ENCODE measurements at regions not wholly inside any gene's neighbourhood (a gene's known extent, or its start where the extent isn't known, plus 50 kb on each side); places are given as distances from the start of the nearest gene placed in this dataset.

DNA sequence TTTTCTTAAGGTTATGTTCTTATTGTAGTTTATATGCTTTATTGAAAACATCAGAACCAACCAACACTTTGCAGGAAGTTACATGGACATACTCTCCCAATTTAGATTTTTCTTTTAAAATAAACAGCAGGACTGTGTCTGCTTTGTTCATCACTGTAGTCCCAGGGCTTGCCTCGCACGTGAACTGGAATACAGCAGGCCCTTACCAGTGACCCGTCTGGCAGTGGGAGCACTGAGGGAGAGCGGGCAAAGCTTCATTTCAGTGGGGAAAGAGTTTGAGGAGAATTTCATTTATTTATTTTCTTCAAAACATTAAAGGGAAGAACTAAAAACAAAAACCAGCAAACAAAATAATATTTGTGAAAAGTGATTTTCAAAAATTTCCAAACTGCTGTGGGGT, 230.8 kb downstream of the PAX1 start:
- no peak overlapping the region for H3K4me3 ChIP-seq
- no peak overlapping the region for H3K9ac ChIP-seq (ENCODE audit: insufficient read depth in 1 of 2, low read length in 2 of 2)
- ATAC-seq (ENCODE audit: insufficient read depth, low FRiP score) (no peak), DNase-seq (no peak)
- no peaks in the 10 kb centered on the region for H3K4me1 ChIP-seq (ENCODE audit: control insufficient read depth in 5 of 5, insufficient read depth in 5 of 5, low read length in 5 of 5)
- no peaks in the 10 kb centered on the region for H3K36me3 ChIP-seq (ENCODE audit: control insufficient read depth in 4 of 4, insufficient read depth in 4 of 4, low read length in 4 of 4)
- H3K27ac ChIP-seq (ENCODE audit: low read depth in 1 of 2, low read length in 1 of 2), result no peak overlapping the region
- H3K27me3 ChIP-seq (ENCODE audit: control insufficient read depth in 3 of 3, insufficient read depth in 3 of 3, low read length in 2 of 3), result no peaks in the 10 kb centered on the region
- H3K9me3 ChIP-seq (ENCODE audit: control insufficient read depth in 4 of 4, insufficient read depth in 3 of 4, low read length in 3 of 4), result peaks cover 0 to 3% (median 0%) of the 10 kb centered on the region in 4 donors
- TF ChIP-seq, protein P1, sequence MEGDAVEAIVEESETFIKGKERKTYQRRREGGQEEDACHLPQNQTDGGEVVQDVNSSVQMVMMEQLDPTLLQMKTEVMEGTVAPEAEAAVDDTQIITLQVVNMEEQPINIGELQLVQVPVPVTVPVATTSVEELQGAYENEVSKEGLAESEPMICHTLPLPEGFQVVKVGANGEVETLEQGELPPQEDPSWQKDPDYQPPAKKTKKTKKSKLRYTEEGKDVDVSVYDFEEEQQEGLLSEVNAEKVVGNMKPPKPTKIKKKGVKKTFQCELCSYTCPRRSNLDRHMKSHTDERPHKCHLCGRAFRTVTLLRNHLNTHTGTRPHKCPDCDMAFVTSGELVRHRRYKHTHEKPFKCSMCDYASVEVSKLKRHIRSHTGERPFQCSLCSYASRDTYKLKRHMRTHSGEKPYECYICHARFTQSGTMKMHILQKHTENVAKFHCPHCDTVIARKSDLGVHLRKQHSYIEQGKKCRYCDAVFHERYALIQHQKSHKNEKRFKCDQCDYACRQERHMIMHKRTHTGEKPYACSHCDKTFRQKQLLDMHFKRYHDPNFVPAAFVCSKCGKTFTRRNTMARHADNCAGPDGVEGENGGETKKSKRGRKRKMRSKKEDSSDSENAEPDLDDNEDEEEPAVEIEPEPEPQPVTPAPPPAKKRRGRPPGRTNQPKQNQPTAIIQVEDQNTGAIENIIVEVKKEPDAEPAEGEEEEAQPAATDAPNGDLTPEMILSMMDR (IDR thresholded peaks at IDR 0.05; ENCODE audit: control extremely low read depth, extremely low read depth), result no peak
- WGBS, 2 donors, result 66 to 70% methylated on average over 4 of the region's 4 CpGs

DNA sequence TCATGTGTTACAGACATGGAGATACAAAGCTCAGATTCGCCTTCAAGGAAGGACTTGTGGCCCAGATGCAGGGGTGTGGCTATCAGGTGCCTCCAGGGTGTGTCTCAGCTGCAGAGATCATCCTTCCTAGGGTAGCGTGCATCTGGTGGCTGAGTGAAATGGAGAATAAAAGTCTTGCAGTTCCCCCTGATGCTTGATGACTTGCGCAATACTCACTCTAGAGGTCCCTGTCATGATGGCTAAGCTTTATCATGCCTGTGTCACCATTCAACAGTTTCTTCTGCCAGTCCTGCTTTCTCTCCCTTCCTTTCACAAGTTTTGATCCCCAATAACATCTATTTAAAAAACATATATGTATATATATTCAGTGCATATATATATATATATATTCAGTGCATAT, 228.1 kb downstream of the PAX1 start:
- no peaks in the 10 kb centered on the region for H3K4me1 ChIP-seq (ENCODE audit: control insufficient read depth in 5 of 5, insufficient read depth in 5 of 5, low read length in 5 of 5)
- 89 to 94% methylated on average over 3 of the region's 3 CpGs for WGBS, 2 donors
- ATAC-seq (ENCODE audit: insufficient read depth, low FRiP score), result no peak
- no peaks in the 10 kb centered on the region for H3K27me3 ChIP-seq (ENCODE audit: control insufficient read depth in 3 of 3, insufficient read depth in 3 of 3, low read length in 2 of 3)
- H3K27ac ChIP-seq (ENCODE audit: low read depth in 1 of 2, low read length in 1 of 2), result no peak overlapping the region
- TF ChIP-seq, protein P1 (IDR thresholded peaks at IDR 0.05; ENCODE audit: control extremely low read depth, extremely low read depth), result no peak
- H3K9ac ChIP-seq (ENCODE audit: insufficient read depth in 1 of 2, low read length in 2 of 2), result no peak overlapping the region
- H3K36me3 ChIP-seq (ENCODE audit: control insufficient read depth in 4 of 4, insufficient read depth in 4 of 4, low read length in 4 of 4), result no peaks in the 10 kb centered on the region
- no peak overlapping the region for H3K4me3 ChIP-seq
- no peak for DNase-seq
- H3K9me3 ChIP-seq (ENCODE audit: control insufficient read depth in 4 of 4, insufficient read depth in 3 of 4, low read length in 3 of 4), result no peaks in the 10 kb centered on the region

DNA sequence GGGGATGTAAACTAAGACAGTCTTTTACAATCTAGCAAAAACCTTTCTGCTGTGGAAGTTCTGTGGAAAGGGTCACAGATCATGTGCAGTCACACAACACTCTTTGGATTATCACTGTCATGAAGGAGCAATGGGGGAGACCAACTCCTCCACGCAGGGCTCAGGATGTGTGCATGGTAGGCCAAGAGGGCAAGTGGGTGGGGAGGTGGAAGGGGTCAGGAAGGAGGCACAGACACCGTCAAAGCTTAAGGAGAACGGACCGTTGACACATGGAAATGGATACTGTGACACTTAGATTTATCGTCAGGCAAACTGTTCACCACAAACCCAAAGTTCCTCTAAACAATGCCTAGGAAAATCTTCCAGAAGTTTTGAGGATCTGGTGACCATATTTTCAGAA, 215.8 kb downstream of the PAX1 start:
- Histone ChIP-seq H3K9me3 (ENCODE audit: control insufficient read depth in 4 of 4, insufficient read depth in 3 of 4, low read length in 3 of 4) (peaks cover 0 to 3% (median 0%) of the 10 kb centered on the region in 4 donors), H3K27me3 (ENCODE audit: control insufficient read depth in 3 of 3, insufficient read depth in 3 of 3, low read length in 2 of 3) (no peaks in the 10 kb centered on the region), H3K9ac (ENCODE audit: insufficient read depth in 1 of 2, low read length in 2 of 2) (no peak overlapping the region), H3K4me3 (no peak overlapping the region), H3K36me3 (ENCODE audit: control insufficient read depth in 4 of 4, insufficient read depth in 4 of 4, low read length in 4 of 4) (no peaks in the 10 kb centered on the region), H3K4me1 (ENCODE audit: control insufficient read depth in 5 of 5, insufficient read depth in 5 of 5, low read length in 5 of 5) (no peaks in the 10 kb centered on the region), H3K27ac (ENCODE audit: low read depth in 1 of 2, low read length in 1 of 2) (no peak overlapping the region)
- DNase-seq (no peak), ATAC-seq (ENCODE audit: insufficient read depth, low FRiP score) (no peak)
- 50 to 53% methylated on average over 5 of the region's 5 CpGs for WGBS, 2 donors
- TF ChIP-seq, protein P1 (IDR thresholded peaks at IDR 0.05; ENCODE audit: control extremely low read depth, extremely low read depth), result no peak

DNA sequence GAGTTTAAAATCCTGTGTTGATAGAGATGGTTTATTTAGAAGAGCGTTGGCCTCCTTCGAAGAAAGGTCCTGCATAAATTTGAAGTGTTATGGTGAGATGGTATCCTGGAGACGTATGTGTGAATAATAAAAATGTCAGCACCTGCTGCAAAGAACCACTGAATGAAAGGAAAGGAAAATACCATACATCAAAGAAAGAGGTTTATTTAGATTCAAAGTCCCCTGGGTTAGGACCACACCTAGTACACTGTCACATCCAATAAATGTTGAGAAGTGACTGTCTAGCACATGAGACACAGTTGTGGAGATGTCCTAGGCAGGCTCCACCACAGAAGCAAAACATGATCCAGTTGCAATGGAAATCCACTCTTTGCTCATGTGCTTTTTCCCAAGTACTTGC, 214.7 kb downstream of the PAX1 start:
- Histone ChIP-seq H3K4me3 (no peak overlapping the region), H3K9ac (ENCODE audit: insufficient read depth in 1 of 2, low read length in 2 of 2) (no peak overlapping the region), H3K36me3 (ENCODE audit: control insufficient read depth in 4 of 4, insufficient read depth in 4 of 4, low read length in 4 of 4) (no peaks in the 10 kb centered on the region), H3K4me1 (ENCODE audit: control insufficient read depth in 5 of 5, insufficient read depth in 5 of 5, low read length in 5 of 5) (no peaks in the 10 kb centered on the region), H3K9me3 (ENCODE audit: control insufficient read depth in 4 of 4, insufficient read depth in 3 of 4, low read length in 3 of 4) (peaks cover 0 to 3% (median 0%) of the 10 kb centered on the region in 4 donors), H3K27ac (ENCODE audit: low read depth in 1 of 2, low read length in 1 of 2) (no peak overlapping the region), H3K27me3 (ENCODE audit: control insufficient read depth in 3 of 3, insufficient read depth in 3 of 3, low read length in 2 of 3) (no peaks in the 10 kb centered on the region)
- DNase-seq (no peak), ATAC-seq (ENCODE audit: insufficient read depth, low FRiP score) (no peak)
- TF ChIP-seq, protein P1 (IDR thresholded peaks at IDR 0.05; ENCODE audit: control extremely low read depth, extremely low read depth), result no peak
- 75 to 76% methylated on average over 3 of the region's 3 CpGs for WGBS, 2 donors
